ENCODE measurements at regions not wholly inside any gene's neighbourhood (a gene's known extent, or its start where the extent isn't known, plus 50 kb on each side); places are given as distances from the start of the nearest gene placed in this dataset.

GRCh38 chrX:4118666-4119530 lies 405.4 kb upstream of the PRKX start:
- no peak for TF ChIP-seq CTCF (IDR thresholded peaks at IDR 0.05)
- no peaks in the 10 kb centered on the region for H3K27me3 ChIP-seq
- H3K36me3 ChIP-seq = no peaks in the 10 kb centered on the region
- no peak for DNase-seq (ENCODE audit: low spot score in 2 of 2)
- no peaks in the 10 kb centered on the region for H3K4me1 ChIP-seq
- H3K27ac ChIP-seq = no peak overlapping the region
- intact Hi-C loops (cut with DNase I) = no loop called here
- H3K4me3 ChIP-seq = no peak overlapping the region
- no peaks in the 10 kb centered on the region for H3K9me3 ChIP-seq

- H3K27me3 ChIP-seq = no peaks in the 10 kb centered on the region
- no peaks in the 10 kb centered on the region for H3K36me3 ChIP-seq
- no peak overlapping the region for H3K4me3 ChIP-seq
- H3K27ac ChIP-seq = no peak overlapping the region
- TF ChIP-seq CTCF (IDR thresholded peaks at IDR 0.05) = no peak
- intact Hi-C loops (cut with DNase I) = no loop called here
- no peak for DNase-seq (ENCODE audit: low spot score in 2 of 2)
- no peaks in the 10 kb centered on the region for H3K9me3 ChIP-seq
- no peaks in the 10 kb centered on the region for H3K4me1 ChIP-seq
These were observed 397.5 kb upstream of the PRKX start for GRCh38 chrX:4110964-4111363.

- H3K27me3 ChIP-seq = no peaks in the 10 kb centered on the region
- H3K27ac ChIP-seq = no peak overlapping the region
- intact Hi-C loops (cut with DNase I) = no loop called here
- no peak for DNase-seq (ENCODE audit: low spot score in 2 of 2)
- no peak for TF ChIP-seq CTCF (IDR thresholded peaks at IDR 0.05)
- no peaks in the 10 kb centered on the region for H3K9me3 ChIP-seq
- no peaks in the 10 kb centered on the region for H3K4me1 ChIP-seq
- no peaks in the 10 kb centered on the region for H3K36me3 ChIP-seq
- no peak overlapping the region for H3K4me3 ChIP-seq
These were observed 381.5 kb upstream of the PRKX start for GRCh38 chrX:4094926-4095325.

- no peak overlapping the region for H3K27ac ChIP-seq
- H3K36me3 ChIP-seq = no peaks in the 10 kb centered on the region
- no peak overlapping the region for H3K4me3 ChIP-seq
- H3K9me3 ChIP-seq = no peaks in the 10 kb centered on the region
- no peaks in the 10 kb centered on the region for H3K4me1 ChIP-seq
- DNase-seq (ENCODE audit: low spot score in 2 of 2) = no peak
- no peak for TF ChIP-seq CTCF (IDR thresholded peaks at IDR 0.05)
- intact Hi-C loops (cut with DNase I) = no loop called here
- H3K27me3 ChIP-seq = no peaks in the 10 kb centered on the region
These were observed 377.8 kb upstream of the PRKX start for GRCh38 chrX:4091046-4091760.

GRCh38 chrX:4059893-4060292 lies 346.4 kb upstream of the PRKX start:
- no peaks in the 10 kb centered on the region for H3K27me3 ChIP-seq
- H3K4me3 ChIP-seq = no peak overlapping the region
- no peak for DNase-seq (ENCODE audit: low spot score in 2 of 2)
- TF ChIP-seq CTCF (IDR thresholded peaks at IDR 0.05) = no peak
- no peaks in the 10 kb centered on the region for H3K9me3 ChIP-seq
- intact Hi-C loops (cut with DNase I) = no loop called here
- no peaks in the 10 kb centered on the region for H3K36me3 ChIP-seq
- H3K4me1 ChIP-seq = no peaks in the 10 kb centered on the region
- no peak overlapping the region for H3K27ac ChIP-seq

Data from ascending aorta (tissue), 2 donors.